NCI-H2029 treated with DMSO at 0.1 percent for 48 hours (cell line): ENCODE measurements at regions not wholly inside any gene's neighbourhood (a gene's known extent, or its start where the extent isn't known, plus 50 kb on each side); places are given as distances from the start of the nearest gene placed in this dataset.

Source experiments
- DNase-seq: peaks from one replicate; lab custom pipeline; 2025; lab: John Stamatoyannopoulos, UW

DNA sequence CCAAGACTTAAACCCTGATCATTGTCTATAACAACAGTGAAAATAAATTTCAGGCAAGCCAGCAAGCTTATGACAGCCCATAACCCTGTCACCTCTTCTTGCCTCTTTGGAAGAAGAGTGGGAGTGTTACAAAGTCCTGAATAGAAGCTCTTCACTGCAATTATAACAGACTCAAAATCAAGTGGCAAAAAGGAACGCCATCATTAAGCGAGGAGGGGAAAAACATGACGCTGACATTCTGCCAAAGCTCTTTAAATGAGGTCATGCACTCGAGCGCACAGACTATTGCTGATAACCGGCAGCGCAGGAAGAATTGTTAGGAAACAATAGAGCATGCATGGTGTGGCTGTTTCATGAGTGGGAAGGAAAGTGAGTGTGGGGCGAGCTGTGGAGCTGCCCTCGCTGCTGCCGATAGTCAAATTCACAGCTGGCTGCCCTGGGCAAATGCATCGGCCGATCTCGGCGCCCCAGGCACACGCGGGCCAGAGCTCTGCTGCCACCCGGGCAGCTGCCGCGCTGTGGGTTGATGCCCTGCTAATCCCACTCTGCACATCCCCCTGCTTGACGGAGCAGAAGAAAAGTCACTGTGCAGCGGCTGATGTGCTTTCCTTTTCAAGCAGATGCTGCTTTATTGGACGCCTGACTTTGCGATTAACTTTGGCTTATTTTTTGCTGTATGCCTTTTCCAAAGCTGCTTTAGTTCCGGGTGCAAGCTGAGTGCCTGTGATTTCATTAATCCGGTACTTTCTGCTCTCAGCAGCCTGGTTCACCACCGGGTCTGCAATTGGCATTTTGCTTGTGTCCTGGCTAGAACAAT is 102.4 kb upstream of the ST6GALNAC5 start:
- DNase-seq, result peak; percentile 47

DNA sequence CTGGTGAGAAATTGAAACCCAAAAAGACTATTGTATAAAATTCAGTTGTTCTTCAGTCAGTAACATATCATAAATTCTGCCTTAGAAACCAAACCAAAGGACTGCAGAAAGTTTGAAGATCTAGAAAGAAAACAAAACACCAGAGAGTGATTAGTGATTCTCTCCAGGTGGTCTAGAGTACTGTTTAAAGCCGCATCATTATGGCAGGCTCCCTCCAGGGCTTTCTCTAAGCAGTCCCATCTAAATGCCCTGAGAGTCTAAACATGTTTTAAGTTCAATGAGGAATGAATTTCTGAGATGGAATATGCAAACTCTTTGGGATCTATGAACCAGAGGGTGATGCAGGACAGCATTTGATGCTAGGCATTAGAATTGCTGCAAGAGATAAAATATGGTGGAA is 100.9 kb upstream of the ST6GALNAC5 start:
- DNase-seq, result no peak

DNA sequence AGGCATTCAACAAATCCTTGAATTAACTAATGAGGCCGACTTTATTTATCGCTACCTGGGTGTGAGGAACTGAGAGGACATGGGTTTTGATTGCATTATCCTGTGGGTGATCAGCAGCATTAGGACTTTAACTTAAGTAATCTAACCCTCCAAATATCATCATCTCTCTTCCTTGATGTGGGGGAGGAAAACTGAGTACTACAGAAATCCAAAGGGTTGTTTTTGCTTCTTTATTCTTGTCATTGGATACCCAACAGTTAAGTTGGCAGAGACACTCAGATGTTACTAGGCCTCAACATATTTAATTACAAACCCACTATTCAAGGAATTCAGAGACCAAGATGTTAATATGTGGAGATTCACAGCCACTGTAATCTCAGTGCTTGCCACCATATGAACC is 97.4 kb upstream of the ST6GALNAC5 start:
- no peak for DNase-seq

DNA sequence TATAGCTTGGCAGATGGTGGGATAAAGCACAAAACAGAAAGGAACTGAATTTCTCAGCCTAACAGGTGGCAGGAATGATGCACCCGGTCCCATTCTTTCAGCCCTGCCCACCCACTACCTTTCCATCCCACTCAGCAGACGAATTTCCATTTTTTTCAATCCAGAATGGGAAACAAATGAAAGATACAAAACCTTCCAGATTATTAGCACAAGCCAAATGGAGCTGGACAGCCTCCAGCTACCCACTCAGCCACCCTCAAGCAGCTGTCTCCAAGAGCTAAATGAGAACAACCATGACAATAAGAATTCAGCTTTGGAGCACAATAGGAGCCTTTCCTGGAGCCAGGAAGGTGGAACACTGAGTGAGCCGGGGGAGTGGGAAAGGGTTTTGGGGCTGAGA is 96.3 kb upstream of the ST6GALNAC5 start:
- DNase-seq, result peak; percentile 14

DNA sequence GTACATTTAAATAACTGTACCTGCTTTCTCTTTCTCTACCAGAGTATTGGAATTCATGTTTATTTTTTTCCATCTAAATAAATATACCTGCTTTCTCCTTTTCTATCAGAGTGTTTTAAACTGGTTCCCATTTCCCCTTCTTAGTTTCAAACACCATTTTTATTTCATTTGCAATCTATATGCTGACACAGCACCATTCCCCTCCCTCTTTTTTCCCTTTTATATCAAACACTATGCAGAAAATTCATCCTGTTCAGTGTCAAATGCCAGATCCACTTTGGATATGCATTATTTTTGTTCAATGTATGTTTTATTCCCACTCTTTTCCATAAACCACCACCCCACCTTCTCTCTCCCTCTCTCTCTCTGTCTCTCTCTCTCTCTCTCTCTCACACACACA is 85.8 kb upstream of the ST6GALNAC5 start:
- no peak for DNase-seq

DNA sequence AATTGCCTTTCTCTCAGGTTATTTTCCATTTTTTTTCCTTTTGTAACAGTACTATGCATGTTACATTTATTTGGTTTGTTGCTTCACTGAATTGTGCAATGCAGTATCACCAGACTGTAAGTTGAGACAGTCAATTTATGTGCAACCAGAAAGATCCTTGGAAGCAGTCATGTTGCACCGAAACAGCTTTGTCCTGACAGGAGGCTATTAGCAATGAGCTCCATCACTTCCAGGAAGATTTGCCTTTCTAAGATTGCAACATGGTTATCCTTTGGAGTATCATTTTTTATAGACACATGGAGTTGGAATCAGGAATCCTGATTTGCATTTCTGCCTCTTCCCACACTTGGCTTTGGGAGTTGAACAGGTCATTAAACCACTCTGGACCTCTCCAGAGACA is 84.5 kb upstream of the ST6GALNAC5 start:
- DNase-seq, result no peak

DNA sequence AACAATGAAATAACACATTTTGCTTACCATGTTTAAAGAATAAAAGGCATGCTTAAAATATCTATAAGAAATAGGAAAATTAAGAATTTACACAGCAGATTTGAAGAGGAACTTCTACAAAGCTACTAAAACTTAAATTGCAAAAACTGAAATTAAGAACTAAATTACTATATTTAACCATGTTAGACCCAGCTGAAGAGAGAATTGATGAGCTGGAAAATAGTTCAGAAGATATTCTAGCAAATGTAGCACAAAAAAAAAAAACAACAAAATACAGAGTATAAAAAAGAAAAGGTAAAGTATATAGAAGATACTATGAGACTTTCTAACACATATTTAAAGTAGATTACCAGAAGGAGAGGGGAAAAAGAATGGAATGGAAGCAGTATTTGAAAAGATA is 82.8 kb upstream of the ST6GALNAC5 start:
- no peak for DNase-seq

DNA sequence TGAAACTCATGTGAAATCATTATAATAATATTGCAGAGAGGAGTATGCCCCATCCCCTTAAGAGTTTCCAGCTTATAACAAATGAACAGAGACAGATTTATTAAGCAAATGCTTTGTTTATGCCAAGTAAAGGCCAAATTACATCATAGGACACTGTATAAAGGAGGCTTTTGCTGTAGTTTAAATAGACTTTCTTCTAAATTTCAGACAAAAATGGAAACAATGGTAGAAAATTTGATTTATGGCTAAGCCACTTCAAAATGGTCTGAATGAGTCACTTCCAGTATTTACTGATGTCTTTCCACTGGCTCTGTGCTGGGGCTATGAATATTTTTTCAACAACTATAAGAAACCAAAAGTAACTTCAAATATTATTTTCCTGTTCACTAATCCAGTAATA is 81.1 kb upstream of the ST6GALNAC5 start:
- no peak for DNase-seq

DNA sequence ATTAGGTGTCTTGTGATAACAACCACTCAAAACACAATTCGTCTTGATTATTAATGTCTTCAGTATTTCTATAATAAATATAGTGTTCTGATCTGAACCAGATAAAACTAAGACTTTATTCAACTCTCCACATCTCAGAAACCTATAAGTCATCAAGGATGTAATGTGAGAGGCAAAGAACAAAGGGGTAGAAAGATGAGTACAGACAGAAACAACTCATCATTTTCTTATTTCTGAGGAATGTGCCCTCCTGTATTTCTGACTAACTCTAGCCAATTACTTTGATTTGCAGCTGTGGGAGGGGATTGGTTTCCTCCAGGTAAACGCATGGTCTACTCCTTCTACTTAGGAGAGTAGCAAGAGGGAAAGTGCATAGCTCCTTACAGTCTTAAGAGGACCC is 73.7 kb upstream of the ST6GALNAC5 start:
- no peak for DNase-seq

DNA sequence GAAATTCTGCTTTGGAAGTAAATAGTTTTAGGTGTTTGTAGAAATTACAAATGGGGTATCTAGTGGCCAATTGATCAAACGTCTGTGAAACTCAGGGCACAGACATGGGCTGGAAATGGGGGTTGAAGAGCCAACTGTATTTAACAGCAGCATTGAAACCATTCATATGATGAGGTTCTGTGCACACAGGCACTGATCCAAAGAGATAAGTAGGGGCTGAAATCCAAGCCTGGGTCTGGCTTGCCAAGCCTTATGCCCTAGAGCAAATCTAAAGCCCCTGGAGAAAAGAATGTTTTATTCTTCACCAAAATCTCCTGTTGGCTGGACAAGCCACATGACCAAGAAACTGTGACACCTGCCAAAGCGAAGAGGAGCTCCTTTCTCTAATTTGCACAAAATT is 67.6 kb upstream of the ST6GALNAC5 start:
- DNase-seq, result peak; percentile 25

DNA sequence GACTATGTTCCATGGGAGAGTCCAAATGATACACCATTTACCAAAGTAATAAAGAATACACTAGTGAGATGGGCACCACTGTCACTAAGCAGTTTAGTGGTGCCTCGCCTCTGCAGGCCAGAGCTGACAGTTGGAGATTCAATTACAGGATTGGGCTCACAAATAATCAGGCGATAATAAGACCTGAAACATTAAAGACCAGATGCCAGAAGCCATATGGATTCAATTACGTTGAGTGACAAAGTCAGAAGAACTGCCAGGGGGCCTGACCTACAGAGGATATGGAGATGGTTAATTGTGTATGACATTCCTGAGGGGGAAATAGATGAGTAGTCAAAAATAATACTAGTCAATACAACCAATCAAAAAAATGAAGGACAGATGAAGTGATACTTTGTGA is 65.2 kb upstream of the ST6GALNAC5 start:
- DNase-seq, result no peak

DNA sequence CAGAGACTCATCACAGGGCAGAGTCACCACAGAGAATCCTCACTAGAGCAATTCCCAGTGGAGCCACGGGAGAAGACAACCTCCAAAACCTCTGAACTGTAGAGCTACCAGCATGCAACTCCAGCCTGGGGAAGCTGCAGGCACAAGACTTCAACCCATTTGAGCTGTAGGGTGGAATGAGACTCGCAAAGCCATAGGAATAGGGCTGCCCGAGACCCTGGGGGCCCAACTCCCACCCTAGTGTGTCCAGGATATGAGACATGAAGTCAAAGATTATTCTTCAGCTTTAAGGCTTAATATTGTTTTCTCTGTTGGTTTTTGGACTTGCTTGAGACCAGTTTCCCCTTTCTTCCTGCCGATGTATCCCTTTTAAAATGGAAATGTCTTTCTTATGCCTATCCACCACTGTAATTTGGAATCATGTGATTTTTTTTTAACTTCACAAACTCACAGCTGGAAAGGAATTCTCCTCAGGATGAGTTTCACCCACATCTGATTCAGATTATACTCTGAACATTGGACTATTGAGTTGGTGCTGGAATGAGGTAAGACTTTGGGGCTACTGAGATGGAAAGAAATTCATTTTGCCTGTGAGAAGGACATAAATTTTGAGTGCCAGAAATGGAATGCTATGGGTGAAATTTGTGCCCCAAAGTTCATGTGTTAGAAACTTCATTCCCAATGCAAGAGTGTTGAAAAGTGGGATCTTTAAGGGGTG is 59.6 kb upstream of the ST6GALNAC5 start:
- DNase-seq, result no peak
